ENCODE measurements at regions not wholly inside any gene's neighbourhood (a gene's known extent, or its start where the extent isn't known, plus 50 kb on each side); places are given as distances from the start of the nearest gene placed in this dataset.

DNA sequence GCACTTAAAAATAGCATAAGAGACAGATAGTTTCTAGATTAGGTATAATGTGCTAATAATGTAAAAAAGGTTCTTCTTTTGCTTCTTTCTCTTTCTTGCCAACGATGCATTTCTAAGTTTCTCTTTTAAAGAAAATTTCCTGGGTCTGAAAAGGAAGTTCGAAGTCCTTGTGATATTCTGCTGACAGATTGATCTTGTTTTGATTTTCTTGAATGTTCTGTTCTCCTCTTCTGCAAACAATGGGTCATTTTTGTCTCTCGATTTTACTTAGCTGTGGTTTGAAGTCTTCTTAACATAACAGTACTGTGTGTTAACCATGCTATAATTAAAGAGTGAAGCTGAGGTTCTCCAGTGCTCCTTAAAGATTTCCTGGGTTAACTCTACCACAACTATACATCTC lies 61.1 kb upstream of the ACYP2 start (continued):
- no peak for TF ChIP-seq SREBF1 (IDR thresholded peaks at IDR 0.05; ENCODE audit: low read length)
- TF ChIP-seq, protein P1, sequence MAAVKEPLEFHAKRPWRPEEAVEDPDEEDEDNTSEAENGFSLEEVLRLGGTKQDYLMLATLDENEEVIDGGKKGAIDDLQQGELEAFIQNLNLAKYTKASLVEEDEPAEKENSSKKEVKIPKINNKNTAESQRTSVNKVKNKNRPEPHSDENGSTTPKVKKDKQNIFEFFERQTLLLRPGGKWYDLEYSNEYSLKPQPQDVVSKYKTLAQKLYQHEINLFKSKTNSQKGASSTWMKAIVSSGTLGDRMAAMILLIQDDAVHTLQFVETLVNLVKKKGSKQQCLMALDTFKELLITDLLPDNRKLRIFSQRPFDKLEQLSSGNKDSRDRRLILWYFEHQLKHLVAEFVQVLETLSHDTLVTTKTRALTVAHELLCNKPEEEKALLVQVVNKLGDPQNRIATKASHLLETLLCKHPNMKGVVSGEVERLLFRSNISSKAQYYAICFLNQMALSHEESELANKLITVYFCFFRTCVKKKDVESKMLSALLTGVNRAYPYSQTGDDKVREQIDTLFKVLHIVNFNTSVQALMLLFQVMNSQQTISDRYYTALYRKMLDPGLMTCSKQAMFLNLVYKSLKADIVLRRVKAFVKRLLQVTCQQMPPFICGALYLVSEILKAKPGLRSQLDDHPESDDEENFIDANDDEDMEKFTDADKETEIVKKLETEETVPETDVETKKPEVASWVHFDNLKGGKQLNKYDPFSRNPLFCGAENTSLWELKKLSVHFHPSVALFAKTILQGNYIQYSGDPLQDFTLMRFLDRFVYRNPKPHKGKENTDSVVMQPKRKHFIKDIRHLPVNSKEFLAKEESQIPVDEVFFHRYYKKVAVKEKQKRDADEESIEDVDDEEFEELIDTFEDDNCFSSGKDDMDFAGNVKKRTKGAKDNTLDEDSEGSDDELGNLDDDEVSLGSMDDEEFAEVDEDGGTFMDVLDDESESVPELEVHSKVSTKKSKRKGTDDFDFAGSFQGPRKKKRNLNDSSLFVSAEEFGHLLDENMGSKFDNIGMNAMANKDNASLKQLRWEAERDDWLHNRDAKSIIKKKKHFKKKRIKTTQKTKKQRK (IDR thresholded peaks at IDR 0.05; ENCODE audit: low read depth, low read length), result no peak
- TF ChIP-seq TCF12 (IDR thresholded peaks at IDR 0.05; ENCODE audit: low read depth, low read length), result no peak
- no peak for TF ChIP-seq RCOR1 (conservative IDR thresholded peaks at IDR 0.05; ENCODE audit: low read depth, low read length)
- TF ChIP-seq SRF (IDR thresholded peaks at IDR 0.05; ENCODE audit: low read depth in 2 of 2, low read length in 2 of 2), result no peak
- TF ChIP-seq BMI1 (IDR thresholded peaks at IDR 0.05; ENCODE audit: borderline replicate concordance), result no peak
- no peak for TF ChIP-seq CHD4 (IDR thresholded peaks at IDR 0.05)
- TF ChIP-seq BCL11A (IDR thresholded peaks at IDR 0.05; ENCODE audit: low read depth, low read length), result peak; percentile 46; the same call in 1 of the 2 replicates
- no peak for TF ChIP-seq ZNF384 (IDR thresholded peaks at IDR 0.05; ENCODE audit: borderline replicate concordance, low read depth, low read length)
- TF ChIP-seq BCL3 (IDR thresholded peaks at IDR 0.05; ENCODE audit: borderline replicate concordance, insufficient read depth, low read depth, low read length, poor library complexity, severe bottlenecking), result no peak
- TF ChIP-seq USF2 (IDR thresholded peaks at IDR 0.05; ENCODE audit: borderline replicate concordance, low read depth, low read length), result no peak
- TF ChIP-seq, protein P2, sequence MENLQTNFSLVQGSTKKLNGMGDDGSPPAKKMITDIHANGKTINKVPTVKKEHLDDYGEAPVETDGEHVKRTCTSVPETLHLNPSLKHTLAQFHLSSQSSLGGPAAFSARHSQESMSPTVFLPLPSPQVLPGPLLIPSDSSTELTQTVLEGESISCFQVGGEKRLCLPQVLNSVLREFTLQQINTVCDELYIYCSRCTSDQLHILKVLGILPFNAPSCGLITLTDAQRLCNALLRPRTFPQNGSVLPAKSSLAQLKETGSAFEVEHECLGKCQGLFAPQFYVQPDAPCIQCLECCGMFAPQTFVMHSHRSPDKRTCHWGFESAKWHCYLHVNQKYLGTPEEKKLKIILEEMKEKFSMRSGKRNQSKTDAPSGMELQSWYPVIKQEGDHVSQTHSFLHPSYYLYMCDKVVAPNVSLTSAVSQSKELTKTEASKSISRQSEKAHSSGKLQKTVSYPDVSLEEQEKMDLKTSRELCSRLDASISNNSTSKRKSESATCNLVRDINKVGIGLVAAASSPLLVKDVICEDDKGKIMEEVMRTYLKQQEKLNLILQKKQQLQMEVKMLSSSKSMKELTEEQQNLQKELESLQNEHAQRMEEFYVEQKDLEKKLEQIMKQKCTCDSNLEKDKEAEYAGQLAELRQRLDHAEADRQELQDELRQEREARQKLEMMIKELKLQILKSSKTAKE (IDR thresholded peaks at IDR 0.05; ENCODE audit: low read depth, poor library complexity, severe bottlenecking), result peak; percentile 51
- peak; percentile 17; the same call in 1 of the 2 replicates for TF ChIP-seq BACH1 (IDR thresholded peaks at IDR 0.05; ENCODE audit: borderline replicate concordance)
- TF ChIP-seq GABPA (IDR thresholded peaks at IDR 0.05; ENCODE audit: low read depth), result peak; percentile 63; the same call in 1 of the 2 replicates
- no peak for TF ChIP-seq SMAD1 (IDR thresholded peaks at IDR 0.05; ENCODE audit: low read depth, partially characterized antibody)
- no peak for TF ChIP-seq JUND (IDR thresholded peaks at IDR 0.05; ENCODE audit: low read depth, low read length)
- TF ChIP-seq FOXM1 (IDR thresholded peaks at IDR 0.05; ENCODE audit: low read depth, low read length), result peak; percentile 66; the same call in 1 of the 2 replicates
- no peak for TF ChIP-seq ASH2L (IDR thresholded peaks at IDR 0.05; ENCODE audit: borderline replicate concordance, low read depth)
- TF ChIP-seq MEF2B (IDR thresholded peaks at IDR 0.05; ENCODE audit: partially characterized antibody, poor library complexity, severe bottlenecking), result no peak
- TF ChIP-seq POLR2AphosphoS2 (IDR thresholded peaks at IDR 0.05; ENCODE audit: low read depth, low read length), result no peak
- peak; percentile 65 to 76; a peak in 2 of 4 replicates for TF ChIP-seq IKZF2 (IDR thresholded peaks at IDR 0.05)
- no peak for TF ChIP-seq NR2C1 (IDR thresholded peaks at IDR 0.05)
- TF ChIP-seq, protein P3, sequence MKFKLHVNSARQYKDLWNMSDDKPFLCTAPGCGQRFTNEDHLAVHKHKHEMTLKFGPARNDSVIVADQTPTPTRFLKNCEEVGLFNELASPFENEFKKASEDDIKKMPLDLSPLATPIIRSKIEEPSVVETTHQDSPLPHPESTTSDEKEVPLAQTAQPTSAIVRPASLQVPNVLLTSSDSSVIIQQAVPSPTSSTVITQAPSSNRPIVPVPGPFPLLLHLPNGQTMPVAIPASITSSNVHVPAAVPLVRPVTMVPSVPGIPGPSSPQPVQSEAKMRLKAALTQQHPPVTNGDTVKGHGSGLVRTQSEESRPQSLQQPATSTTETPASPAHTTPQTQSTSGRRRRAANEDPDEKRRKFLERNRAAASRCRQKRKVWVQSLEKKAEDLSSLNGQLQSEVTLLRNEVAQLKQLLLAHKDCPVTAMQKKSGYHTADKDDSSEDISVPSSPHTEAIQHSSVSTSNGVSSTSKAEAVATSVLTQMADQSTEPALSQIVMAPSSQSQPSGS (IDR thresholded peaks at IDR 0.05; ENCODE audit: low read length), result peak; percentile 86
